IPS DF 6.9 (cell line): ENCODE measurements at regions not wholly inside any gene's neighbourhood (a gene's known extent, or its start where the extent isn't known, plus 50 kb on each side); places are given as distances from the start of the nearest gene placed in this dataset.

Experiments
- DNase-seq: peaks from one replicate; pipeline ENCODE4 v3.0.0-alpha.2; 2013; ENCODE audit warnings: low read depth, low spot score
- H3K27ac ChIP-seq: one replicate; pipeline ENCODE4 v1.5.1; 2013; ENCODE audit warnings: low read length, control low read depth
- H3K27me3 ChIP-seq: 2 replicates; pipeline ENCODE4 v1.6.1; 2013; ENCODE audit warnings: mild to moderate bottlenecking, low read length; ENCODE audit not compliant: control insufficient read depth, insufficient read depth
- H3K36me3 ChIP-seq: 2 replicates; pipeline ENCODE4 v1.6.1; 2013; ENCODE audit warnings: low read length; ENCODE audit not compliant: control insufficient read depth, insufficient read depth
- H3K4me1 ChIP-seq: 2 replicates; pipeline ENCODE4 v1.6.1; 2013; ENCODE audit warnings: low read length; ENCODE audit not compliant: control insufficient read depth, insufficient read depth
- H3K4me3 ChIP-seq: 2 replicates; pipeline ENCODE4 v1.5.1; 2013; ENCODE audit warnings: mild to moderate bottlenecking, low read length
- H3K9me3 ChIP-seq: 2 replicates; pipeline ENCODE4 v1.6.1; 2013; ENCODE audit warnings: low read length, inconsistent platforms; ENCODE audit not compliant: control insufficient read depth, insufficient read depth
- WGBS: extraction: QIAGEN DNeasy Blood & Tissue Kit; methylation state at CpG from one replicate; pipeline ENCODE4 v1.1.7; 2013; ENCODE audit warnings: mixed read lengths, missing lambda C conversion rate; ENCODE audit not compliant: insufficient read length, insufficient coverage; 5-methylcytosine and 5-hydroxymethylcytosine counted together

DNA sequence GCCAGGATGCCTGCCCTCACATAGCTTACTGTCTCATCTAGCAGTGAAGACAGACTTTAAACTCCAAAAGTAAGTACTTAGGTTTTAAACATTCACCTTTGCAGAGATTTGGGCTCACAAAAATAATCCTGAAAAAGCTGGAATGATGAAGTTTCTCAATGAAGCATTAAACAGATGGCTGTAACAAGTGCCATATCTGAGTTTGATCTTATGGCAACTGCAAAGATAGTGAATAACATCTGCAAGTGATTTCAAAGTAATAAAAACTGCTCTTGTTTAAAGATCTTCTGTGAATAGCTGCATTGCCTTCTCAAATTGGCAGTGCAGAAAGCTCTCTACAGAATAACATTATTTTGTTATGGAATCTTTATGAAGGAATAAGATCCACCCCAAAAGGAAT, 271.2 kb upstream of the SMIM31 start:
- H3K9me3 ChIP-seq = no peaks in the 10 kb centered on the region
- no peak overlapping the region for H3K27ac ChIP-seq
- no peaks in the 10 kb centered on the region for H3K4me1 ChIP-seq
- no peaks in the 10 kb centered on the region for H3K27me3 ChIP-seq
- no peak overlapping the region for H3K4me3 ChIP-seq
- H3K36me3 ChIP-seq = no peaks in the 10 kb centered on the region
- no peak for DNase-seq

DNA sequence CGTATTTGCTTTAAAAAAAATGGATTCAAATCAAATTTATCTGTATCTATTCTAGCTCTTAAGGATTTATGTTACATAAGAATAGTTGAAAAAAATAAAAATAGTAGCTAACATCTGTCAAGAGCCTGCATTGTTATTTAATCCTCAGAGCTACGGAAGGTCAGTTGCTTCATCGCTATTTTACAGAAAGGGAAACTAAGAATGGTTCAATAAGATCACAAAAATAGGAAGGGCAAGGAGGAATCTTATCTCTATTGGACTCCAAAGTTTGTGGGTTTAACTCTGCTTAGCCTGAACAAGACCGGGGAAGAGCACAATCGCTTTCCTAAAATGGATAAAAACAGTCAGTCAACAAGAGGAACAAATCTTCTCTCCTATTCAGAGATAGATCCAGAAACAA, 270.2 kb upstream of the SMIM31 start:
- H3K36me3 ChIP-seq = no peaks in the 10 kb centered on the region
- H3K4me1 ChIP-seq = no peaks in the 10 kb centered on the region
- no peaks in the 10 kb centered on the region for H3K9me3 ChIP-seq
- no peak overlapping the region for H3K27ac ChIP-seq
- H3K4me3 ChIP-seq = no peak overlapping the region
- no CpG with 5 or more reads among the region's 5 CpGs for WGBS
- no peak for DNase-seq
- no peaks in the 10 kb centered on the region for H3K27me3 ChIP-seq

DNA sequence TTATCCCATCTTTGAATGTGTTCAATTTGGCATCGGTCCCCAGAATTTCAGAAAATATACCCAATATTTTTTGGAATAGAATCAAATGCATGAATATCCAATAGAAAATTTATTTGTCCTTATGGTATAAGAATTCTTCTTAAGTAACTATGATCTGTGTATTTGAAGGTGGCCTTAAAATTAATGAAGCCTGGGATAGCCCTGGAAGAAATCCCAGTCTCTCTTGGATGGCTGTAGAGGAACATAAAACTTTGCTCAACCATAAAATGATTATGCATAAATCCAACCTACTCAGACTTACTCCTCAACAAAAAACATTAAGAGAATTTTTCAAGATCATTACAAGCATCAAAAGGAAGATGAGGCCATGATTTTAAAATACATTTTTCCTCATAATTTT, 269.4 kb upstream of the SMIM31 start:
- no CpG with 5 or more reads among the region's 1 CpG for WGBS
- Histone ChIP-seq H3K4me1 (no peaks in the 10 kb centered on the region), H3K27me3 (no peaks in the 10 kb centered on the region), H3K9me3 (no peaks in the 10 kb centered on the region), H3K36me3 (no peaks in the 10 kb centered on the region), H3K27ac (no peak overlapping the region), H3K4me3 (no peak overlapping the region)
- no peak for DNase-seq

DNA sequence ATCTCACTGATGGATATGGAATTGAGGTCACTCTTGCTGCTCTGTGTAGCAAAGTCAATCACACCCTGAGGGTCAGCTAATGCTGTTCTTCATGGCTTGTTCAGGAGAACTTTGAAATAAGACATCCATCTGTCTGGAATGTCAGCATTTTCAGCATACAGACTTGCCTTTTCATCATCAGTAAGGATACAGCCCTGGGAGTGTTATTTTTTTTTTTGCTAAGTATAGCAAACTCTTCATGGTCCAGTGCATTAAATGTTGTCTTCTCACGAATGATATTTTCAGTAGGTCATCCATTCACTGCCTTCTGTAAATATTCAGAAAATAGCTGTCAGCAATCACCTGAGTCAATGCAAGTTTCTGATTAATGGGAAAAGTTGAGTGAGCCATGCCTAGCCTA, 268.8 kb upstream of the SMIM31 start:
- Histone ChIP-seq H3K36me3 (no peaks in the 10 kb centered on the region), H3K4me1 (no peaks in the 10 kb centered on the region), H3K9me3 (no peaks in the 10 kb centered on the region), H3K4me3 (no peak overlapping the region), H3K27me3 (no peaks in the 10 kb centered on the region), H3K27ac (no peak overlapping the region)
- DNase-seq = no peak
- no CpG with 5 or more reads among the region's 1 CpG for WGBS

DNA sequence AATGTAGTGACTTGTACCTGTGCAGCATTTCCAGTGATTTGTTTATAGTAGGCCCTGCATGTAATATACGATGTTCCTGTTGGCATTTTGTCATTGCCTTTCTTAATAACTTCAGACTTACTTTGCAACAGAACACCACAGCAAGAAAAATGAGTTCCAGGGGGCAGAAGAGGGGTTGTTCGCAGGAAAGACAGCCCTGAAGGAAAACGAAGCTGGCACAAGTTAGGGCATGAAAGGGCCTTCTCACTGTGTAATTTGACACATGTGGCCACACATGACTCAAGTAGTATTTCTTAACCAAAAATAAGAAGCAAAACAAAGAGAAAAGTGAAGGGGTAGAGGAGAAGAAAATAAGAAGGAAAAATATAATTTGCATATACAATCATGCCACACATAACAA, 265.8 kb upstream of the SMIM31 start:
- no peaks in the 10 kb centered on the region for H3K9me3 ChIP-seq
- no peak overlapping the region for H3K4me3 ChIP-seq
- no peaks in the 10 kb centered on the region for H3K27me3 ChIP-seq
- H3K36me3 ChIP-seq = no peaks in the 10 kb centered on the region
- no CpG with 5 or more reads among the region's 3 CpGs for WGBS
- H3K27ac ChIP-seq = no peak overlapping the region
- H3K4me1 ChIP-seq = no peaks in the 10 kb centered on the region
- no peak for DNase-seq

- Histone ChIP-seq H3K4me3 (no peak overlapping the region), H3K27me3 (no peaks in the 10 kb centered on the region), H3K9me3 (no peaks in the 10 kb centered on the region), H3K36me3 (no peaks in the 10 kb centered on the region), H3K4me1 (no peaks in the 10 kb centered on the region), H3K27ac (no peak overlapping the region)
- DNase-seq = no peak
Measured at GRCh38 chr4:164501074-164501473, 252.9 kb upstream of the SMIM31 start.

- Histone ChIP-seq H3K9me3 (no peaks in the 10 kb centered on the region), H3K36me3 (no peaks in the 10 kb centered on the region), H3K27me3 (no peaks in the 10 kb centered on the region), H3K4me3 (no peak overlapping the region), H3K4me1 (no peaks in the 10 kb centered on the region), H3K27ac (no peak overlapping the region)
- no peak for DNase-seq
- no CpG with 5 or more reads among the region's 3 CpGs for WGBS
Measured at GRCh38 chr4:164503874-164504273, 250.1 kb upstream of the SMIM31 start.

DNA sequence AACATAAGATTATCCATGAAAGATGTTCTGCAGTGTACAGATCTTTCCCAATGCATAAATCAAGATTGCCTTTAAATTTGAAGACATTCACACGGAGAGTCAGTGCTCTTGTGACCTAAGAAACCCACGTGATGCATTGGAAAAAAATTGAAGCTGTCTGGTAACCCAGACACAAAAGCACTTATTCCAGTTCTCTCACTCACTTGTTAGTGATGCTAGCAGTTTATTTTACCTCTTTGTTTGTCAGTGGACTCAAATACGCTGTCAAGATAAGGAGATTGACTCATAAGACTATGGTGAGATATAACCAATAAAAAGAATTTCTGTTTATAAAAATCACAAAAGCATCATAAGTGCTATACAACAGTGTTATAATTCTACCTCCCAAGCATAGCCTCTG, 245.8 kb upstream of the SMIM31 start:
- Histone ChIP-seq H3K27me3 (no peaks in the 10 kb centered on the region), H3K4me1 (no peaks in the 10 kb centered on the region), H3K27ac (no peak overlapping the region), H3K4me3 (no peak overlapping the region), H3K36me3 (no peaks in the 10 kb centered on the region), H3K9me3 (no peaks in the 10 kb centered on the region)
- WGBS = no CpG with 5 or more reads among the region's 3 CpGs
- DNase-seq = no peak

GRCh38 chr4:164508771-164509170, 245.2 kb upstream of the SMIM31 start:
- DNase-seq = no peak
- H3K27me3 ChIP-seq = no peaks in the 10 kb centered on the region
- H3K27ac ChIP-seq = no peak overlapping the region
- H3K4me1 ChIP-seq = no peaks in the 10 kb centered on the region
- H3K9me3 ChIP-seq = no peaks in the 10 kb centered on the region
- H3K36me3 ChIP-seq = no peaks in the 10 kb centered on the region
- no peak overlapping the region for H3K4me3 ChIP-seq
- WGBS = no CpG with 5 or more reads among the region's 1 CpG

- Histone ChIP-seq H3K36me3 (no peaks in the 10 kb centered on the region), H3K4me3 (no peak overlapping the region), H3K9me3 (no peaks in the 10 kb centered on the region), H3K4me1 (no peaks in the 10 kb centered on the region), H3K27ac (no peak overlapping the region), H3K27me3 (no peaks in the 10 kb centered on the region)
- no peak for DNase-seq
- no CpG with 5 or more reads among the region's 3 CpGs for WGBS
Measured at GRCh38 chr4:164509951-164510350, 244.0 kb upstream of the SMIM31 start.

GRCh38 chr4:164512124-164512523, 241.8 kb upstream of the SMIM31 start:
- no peaks in the 10 kb centered on the region for H3K9me3 ChIP-seq
- no peaks in the 10 kb centered on the region for H3K27me3 ChIP-seq
- H3K27ac ChIP-seq = no peak overlapping the region
- DNase-seq = no peak
- no peaks in the 10 kb centered on the region for H3K4me1 ChIP-seq
- H3K4me3 ChIP-seq = no peak overlapping the region
- no CpG with 5 or more reads among the region's 2 CpGs for WGBS
- H3K36me3 ChIP-seq = no peaks in the 10 kb centered on the region
